ENCODE measurements at regions not wholly inside any gene's neighbourhood (a gene's known extent, or its start where the extent isn't known, plus 50 kb on each side); places are given as distances from the start of the nearest gene placed in this dataset.
"Not testable (repeated sequence)": the region's sequence is repeated elsewhere in the genome, so short reads cannot be mapped to it uniquely, and the experiment has no call there.

DNA sequence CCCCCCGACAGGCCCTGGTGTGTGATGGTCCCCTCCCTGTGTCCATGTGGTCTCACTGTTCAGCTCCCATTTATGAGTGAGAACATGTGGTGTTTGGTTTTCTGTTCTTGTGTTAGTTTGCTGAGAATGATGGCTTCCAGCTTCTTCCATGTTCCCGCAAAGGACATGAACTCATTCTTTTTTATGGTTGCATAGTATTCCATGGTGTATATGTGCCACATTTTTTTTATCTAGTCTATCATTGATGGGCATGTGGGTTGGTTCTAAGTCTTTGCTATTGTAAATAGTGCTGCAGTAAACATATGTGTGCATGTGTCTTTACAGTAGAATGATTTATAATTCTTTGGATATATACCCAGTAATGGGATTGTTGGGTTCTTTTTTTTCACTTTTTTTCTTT is 117.9 kb downstream of the ARL4C start:
- not testable (repeated sequence) for TF ChIP-seq CTCF (conservative IDR thresholded peaks at IDR 0.05 in 1 of 2, IDR thresholded peaks at IDR 0.05 in 1 of 2; ENCODE audit: extremely low read depth in 1 of 2, insufficient read depth in 1 of 2, low read depth in 1 of 2, low read length in 2 of 2); EZH2 (IDR thresholded peaks at IDR 0.05; ENCODE audit: borderline replicate concordance, low read length)
